ENCODE measurements at regions not wholly inside any gene's neighbourhood (a gene's known extent, or its start where the extent isn't known, plus 50 kb on each side); places are given as distances from the start of the nearest gene placed in this dataset.
"Not testable (repeated sequence)": the region's sequence is repeated elsewhere in the genome, so short reads cannot be mapped to it uniquely, and the experiment has no call there.

- no peak for DNase-seq (ENCODE audit: low read depth in 2 of 2, low spot score in 1 of 2)
These were observed 795.5 kb downstream of the AACS start for GRCh38 chr12:125860672-125861288.

GRCh38 chr12:125861299-125862281, 796.4 kb downstream of the AACS start:
- DNase-seq (ENCODE audit: low read depth in 2 of 2, low spot score in 1 of 2), result no peak

GRCh38 chr12:125865236-125865635, 800.0 kb downstream of the AACS start:
- DNase-seq (ENCODE audit: low read depth in 2 of 2, low spot score in 1 of 2), result not testable (repeated sequence)

- DNase-seq (ENCODE audit: low read depth in 2 of 2, low spot score in 1 of 2), result no peak
These were observed 806.8 kb downstream of the AACS start for GRCh38 chr12:125871811-125872594.

GRCh38 chr12:125873016-125873415, 807.8 kb downstream of the AACS start:
- no peak for DNase-seq (ENCODE audit: low read depth in 2 of 2, low spot score in 1 of 2)

GRCh38 chr12:125878483-125878882, 813.2 kb downstream of the AACS start:
- no peak for DNase-seq (ENCODE audit: low read depth in 2 of 2, low spot score in 1 of 2)

- no peak for DNase-seq (ENCODE audit: low read depth in 2 of 2, low spot score in 1 of 2)
These were observed 816.9 kb downstream of the AACS start for GRCh38 chr12:125882141-125882540.

GRCh38 chr12:125888921-125889320, 823.7 kb downstream of the AACS start:
- no peak for DNase-seq (ENCODE audit: low read depth in 2 of 2, low spot score in 1 of 2)

- DNase-seq (ENCODE audit: low read depth in 2 of 2, low spot score in 1 of 2), result no peak
These were observed 824.5 kb downstream of the AACS start for GRCh38 chr12:125889742-125890141.

- DNase-seq (ENCODE audit: low read depth in 2 of 2, low spot score in 1 of 2), result no peak
These were observed 825.2 kb downstream of the AACS start for GRCh38 chr12:125890366-125890905.

- no peak for DNase-seq (ENCODE audit: low read depth in 2 of 2, low spot score in 1 of 2)
These were observed 825.7 kb downstream of the AACS start for GRCh38 chr12:125890971-125891370.

- no peak for DNase-seq (ENCODE audit: low read depth in 2 of 2, low spot score in 1 of 2)
These were observed 827.0 kb downstream of the AACS start for GRCh38 chr12:125892276-125892675.

- DNase-seq (ENCODE audit: low read depth in 2 of 2, low spot score in 1 of 2), result no peak
These were observed 837.8 kb downstream of the AACS start for GRCh38 chr12:125902991-125903390.

- no peak for DNase-seq (ENCODE audit: low read depth in 2 of 2, low spot score in 1 of 2)
These were observed 842.1 kb downstream of the AACS start for GRCh38 chr12:125907351-125907750.

- DNase-seq (ENCODE audit: low read depth in 2 of 2, low spot score in 1 of 2), result no peak
These were observed 854.7 kb downstream of the AACS start for GRCh38 chr12:125919856-125920470.

- DNase-seq (ENCODE audit: low read depth in 2 of 2, low spot score in 1 of 2), result no peak
These were observed 857.1 kb downstream of the AACS start for GRCh38 chr12:125922330-125922729.

GRCh38 chr12:125936502-125936901, 871.3 kb downstream of the AACS start:
- no peak for DNase-seq (ENCODE audit: low read depth in 2 of 2, low spot score in 1 of 2)

- no peak for DNase-seq (ENCODE audit: low read depth in 2 of 2, low spot score in 1 of 2)
These were observed 879.2 kb downstream of the AACS start for GRCh38 chr12:125944446-125944845.

GRCh38 chr12:125949471-125949870, 884.2 kb downstream of the AACS start:
- DNase-seq (ENCODE audit: low read depth in 2 of 2, low spot score in 1 of 2), result no peak

- no peak for DNase-seq (ENCODE audit: low read depth in 2 of 2, low spot score in 1 of 2)
These were observed 889.1 kb downstream of the AACS start for GRCh38 chr12:125954362-125954761.

- DNase-seq (ENCODE audit: low read depth in 2 of 2, low spot score in 1 of 2), result no peak
These were observed 891.0 kb downstream of the AACS start for GRCh38 chr12:125956186-125956585.

All from stimulated activated CD8-positive, alpha-beta memory T cell treated with anti-CD3 and anti-CD28 coated beads, Interleukin-4, amount 100 ng/mL, for 1 hour (primary cell).